Stimulated activated CD8-positive, alpha-beta memory T cell treated with anti-CD3 and anti-CD28 coated beads, Interleukin-4, amount 100 ng/mL, for 48 hours (primary cell): ENCODE measurements at regions not wholly inside any gene's neighbourhood (a gene's known extent, or its start where the extent isn't known, plus 50 kb on each side); places are given as distances from the start of the nearest gene placed in this dataset.

ENCODE experiments used
- DNase-seq: peaks from one replicate; pipeline ENCODE4 v3.0.0-alpha.2; 2020

DNA sequence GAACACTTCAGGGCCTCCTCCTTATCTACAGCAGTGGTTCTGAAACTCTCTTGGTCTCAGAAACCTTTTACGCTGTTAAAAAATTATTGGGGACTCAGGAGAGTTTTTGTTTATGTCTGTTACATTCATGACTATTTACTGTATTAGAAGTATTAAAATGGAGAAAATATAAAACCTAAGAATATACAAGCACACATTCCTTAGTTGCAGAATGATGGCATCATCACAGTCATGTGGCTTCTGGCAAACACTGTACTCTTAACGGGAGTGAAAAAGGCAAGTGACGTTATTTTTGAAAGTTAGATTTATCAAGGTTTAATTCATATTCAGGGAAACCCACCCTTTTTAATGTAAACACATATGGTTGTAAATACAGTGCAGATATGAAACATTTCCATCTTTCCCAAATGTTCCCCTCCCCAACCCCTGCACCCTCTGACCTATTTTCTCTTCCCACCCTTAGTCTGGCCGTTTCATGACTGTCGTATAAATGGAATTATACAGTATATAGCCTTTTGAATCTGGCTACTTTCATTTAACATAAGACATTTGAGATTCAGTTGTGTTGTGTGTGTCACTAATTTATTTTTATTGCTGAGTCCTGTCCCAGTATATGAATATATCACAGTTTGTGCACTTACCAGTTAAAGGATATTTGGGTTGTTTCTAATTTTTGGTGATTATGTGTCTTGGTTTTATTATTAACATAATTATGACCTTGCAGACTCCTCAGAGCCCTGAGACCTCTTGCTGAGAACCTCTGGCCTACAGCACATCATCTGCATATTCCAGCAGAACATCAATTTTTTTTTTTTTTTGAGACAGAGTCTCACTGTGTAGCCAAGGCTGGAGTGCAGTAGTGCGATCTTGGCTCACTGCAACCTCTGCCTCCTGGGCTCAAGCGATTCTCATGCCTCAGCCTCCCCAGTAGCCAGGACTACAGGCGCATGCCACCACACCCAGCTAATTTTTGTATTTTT, 457.0 kb downstream of the PCNX1 start:
- no peak for DNase-seq

DNA sequence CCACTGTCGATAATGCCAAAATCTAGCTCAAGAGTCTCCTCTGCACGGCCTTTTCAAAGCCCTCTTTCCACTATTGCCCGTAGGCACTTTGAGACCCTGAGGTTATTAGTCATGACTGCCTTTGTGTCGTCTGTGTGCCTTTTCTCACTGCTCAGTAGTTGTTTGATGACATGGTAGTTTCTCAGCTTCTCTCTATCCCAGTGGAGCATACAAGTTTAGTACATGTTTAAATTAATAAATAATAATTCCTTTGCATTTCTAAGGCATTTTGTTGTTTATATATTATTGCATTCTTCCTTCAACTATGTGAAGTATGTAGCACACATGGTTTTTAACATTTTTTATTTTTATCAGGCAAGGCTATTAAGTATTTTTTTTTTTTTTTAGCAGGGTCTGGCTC, 458.1 kb downstream of the PCNX1 start:
- DNase-seq, result no peak

DNA sequence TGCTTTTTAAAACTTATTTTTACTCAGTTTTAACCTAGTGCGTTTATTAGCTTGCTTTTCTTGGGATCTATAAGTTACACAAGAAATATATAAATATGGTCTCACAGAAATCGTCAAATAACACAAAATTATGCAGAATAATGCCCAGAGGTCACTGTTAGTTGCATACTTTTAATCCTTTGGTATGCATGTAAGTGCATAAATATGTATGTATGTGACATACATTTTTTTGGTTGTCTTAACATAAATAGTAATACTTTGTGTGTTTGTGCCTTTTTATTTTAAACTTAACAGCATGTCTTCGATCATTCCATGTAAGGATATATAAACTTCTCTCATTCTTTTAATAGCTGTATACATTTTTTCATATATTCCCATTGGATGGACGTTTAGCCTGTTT, 459.6 kb downstream of the PCNX1 start:
- no peak for DNase-seq

DNA sequence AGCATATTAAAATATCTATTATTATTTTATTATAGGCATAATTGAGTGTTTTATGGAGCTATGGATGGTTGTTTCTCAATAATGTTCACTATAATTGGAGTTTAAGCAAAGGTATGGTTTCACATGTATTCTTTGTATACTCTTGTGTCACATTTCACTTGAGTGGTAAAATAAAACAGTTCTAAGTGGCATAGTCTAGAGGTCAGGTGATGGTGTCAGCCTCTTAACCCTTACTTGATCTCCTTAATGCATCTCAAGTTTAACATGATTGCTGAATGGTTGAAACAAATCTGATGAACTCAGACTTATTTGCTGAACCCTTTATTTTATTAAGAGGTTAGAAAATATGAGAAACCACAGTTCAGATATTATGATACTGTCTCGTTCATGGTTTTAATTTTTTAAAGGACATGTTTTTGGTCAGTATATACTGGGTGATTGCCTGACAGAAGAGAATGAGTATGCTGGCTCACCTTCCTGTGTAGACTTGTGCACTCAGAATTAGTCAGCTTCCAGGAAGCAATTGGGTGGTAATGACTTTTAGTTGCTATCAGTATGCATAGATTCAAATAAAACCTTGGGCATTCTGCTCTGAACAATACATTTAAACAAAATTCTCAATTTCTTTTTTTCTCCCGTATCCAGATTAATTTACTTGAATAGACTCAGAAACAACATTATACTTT, 464.6 kb downstream of the PCNX1 start:
- no peak for DNase-seq

DNA sequence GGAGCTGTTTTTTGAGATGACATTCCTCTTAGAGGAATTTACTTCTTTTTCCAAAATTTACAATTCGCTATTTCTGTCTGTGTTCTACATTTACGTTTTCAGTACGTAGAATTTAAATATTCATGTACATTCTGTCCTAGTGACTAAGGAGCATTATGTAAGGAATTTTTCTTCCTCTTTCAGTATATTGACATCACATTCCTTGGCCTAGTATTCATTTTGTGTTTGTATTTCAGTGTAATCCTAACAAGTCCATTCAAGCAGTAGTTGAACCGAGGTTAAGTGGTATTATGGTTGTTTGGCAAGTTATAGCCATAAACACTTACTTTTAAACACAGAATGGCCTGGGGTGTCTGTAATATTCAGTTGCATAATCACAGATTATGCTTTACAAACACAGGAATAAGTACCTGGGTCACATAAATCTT, 465.2 kb downstream of the PCNX1 start:
- no peak for DNase-seq

DNA sequence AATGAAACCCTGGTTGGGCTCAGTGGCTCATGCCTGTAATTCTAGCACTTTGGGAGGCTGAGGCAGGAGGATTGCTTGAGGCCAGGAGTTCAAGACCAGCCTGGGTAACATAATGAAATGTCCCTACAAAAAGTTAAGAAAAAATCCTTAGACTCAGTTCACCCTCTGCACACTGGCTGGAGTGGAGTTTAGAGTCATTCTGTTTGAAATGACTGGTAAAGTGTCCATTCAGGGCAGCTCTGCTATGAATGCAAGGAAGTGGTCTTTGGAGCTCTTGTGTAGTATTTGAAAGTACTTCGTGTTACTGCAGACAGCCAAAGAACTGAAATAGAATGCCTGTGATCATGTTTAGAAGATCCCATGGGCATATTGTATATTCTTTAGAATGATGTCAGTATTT, 466.5 kb downstream of the PCNX1 start:
- no peak for DNase-seq

DNA sequence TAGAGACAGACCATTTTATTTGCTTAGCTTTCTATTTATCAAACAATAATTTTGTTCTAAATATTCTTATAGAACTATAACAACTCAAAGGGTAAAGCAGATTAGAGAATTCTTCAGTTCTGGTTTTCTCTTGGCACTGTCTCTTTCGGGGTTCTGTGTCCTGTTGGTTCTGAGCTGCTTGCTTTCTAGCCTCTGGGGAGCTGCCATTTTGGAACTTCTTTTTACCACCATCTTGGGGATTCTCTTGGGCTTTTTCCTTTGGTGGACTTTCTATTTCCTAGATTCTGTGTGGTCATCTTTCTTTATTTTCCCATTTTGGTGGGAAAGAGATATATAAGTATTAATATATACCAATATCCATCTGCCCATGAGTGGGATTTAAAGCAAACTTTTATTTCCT, 467.7 kb downstream of the PCNX1 start:
- DNase-seq, result no peak

DNA sequence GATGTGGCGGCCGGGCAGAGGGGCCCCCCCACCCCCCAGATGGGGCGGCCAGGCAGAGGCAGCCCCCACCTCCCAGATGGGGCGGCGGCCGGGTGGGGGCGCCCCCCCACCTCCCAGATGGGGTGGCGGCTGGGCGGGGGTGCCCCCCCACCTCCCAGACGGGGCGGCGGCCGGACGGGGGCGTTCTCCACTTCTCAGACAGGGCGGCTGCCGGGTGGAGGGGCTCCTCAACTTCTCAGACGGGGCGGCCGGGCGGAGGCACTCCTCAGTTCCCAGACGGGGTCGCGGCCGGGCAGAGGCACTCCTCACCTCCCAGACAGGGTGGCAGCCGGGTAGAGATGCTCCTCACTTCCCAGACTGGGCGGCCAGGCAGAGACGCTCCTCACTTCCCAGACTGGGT, 469.8 kb downstream of the PCNX1 start:
- DNase-seq, result no peak

DNA sequence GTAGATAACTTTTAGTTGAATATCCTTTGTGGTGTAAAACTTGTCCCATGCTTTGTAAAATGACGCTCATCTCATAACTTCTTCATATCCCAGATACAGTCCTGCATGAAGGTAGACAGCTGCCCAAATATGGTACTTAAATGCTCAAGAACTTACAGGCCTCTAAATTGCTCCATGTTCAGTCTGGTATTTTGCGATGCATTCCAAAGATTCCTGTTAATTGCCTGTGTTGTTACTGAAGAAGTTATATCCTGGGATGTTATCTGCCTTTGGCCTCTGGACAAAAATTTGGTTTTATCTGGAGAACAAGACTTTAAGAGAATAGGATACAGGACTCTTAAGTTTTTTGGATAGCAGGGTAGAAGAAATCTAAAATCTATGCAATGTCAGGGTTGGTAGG, 473.0 kb downstream of the PCNX1 start:
- DNase-seq, result no peak

DNA sequence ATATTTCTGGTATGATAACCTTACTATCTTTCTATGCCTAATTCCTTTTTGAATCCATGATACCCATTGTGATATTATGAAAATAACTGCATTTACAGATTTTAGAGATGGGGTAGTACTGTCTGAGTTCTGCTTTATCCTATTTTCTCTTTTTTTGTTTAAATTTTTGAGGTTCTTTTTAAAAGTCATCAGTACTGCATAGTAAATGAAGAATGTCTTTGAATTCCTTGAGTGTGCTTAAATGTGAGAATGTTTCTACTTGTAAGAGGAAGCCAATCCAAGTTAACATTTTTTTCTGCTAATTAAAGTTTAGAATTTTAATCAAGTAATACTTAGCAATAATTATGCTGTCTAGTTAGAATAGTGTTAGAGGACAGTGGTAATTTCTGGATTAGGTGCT, 474.6 kb downstream of the PCNX1 start:
- no peak for DNase-seq

DNA sequence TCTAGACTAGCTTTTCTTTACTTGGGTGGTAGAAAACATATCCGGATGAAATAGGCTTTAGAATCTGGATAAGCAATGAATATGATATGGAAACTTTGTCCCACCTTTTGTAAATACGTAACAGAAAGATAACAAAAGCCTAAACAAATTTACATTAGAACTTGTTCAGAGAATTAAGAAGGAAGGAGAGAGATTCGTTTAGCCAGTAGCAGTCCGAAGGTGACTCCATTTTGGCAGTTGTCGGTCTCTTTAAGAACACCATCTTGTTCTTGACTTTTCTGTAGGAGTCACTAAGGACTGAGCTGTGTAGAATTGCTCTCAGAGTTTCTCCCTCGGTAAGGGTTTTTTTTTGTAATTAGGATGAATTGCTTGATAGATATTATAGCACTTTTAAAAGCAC, 475.1 kb downstream of the PCNX1 start:
- no peak for DNase-seq

DNA sequence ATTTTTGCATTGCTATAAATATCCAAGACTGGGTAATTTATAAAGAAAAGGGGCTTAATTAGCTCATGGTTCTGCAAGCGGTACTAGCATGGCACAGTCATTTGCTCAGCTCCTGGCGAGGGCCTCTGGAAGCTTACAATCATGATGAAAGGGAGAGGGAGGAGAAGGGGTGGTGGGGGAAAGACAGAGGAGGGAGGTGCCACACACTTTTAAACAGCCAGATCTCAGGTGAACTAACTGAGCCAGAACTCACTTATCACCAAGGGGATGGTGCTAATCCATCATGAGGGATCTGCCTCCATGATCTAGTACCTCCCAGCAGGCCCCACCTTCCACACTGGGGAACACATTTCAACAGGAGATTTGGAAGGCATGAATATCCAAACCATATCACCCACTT, 476.3 kb downstream of the PCNX1 start:
- no peak for DNase-seq

DNA sequence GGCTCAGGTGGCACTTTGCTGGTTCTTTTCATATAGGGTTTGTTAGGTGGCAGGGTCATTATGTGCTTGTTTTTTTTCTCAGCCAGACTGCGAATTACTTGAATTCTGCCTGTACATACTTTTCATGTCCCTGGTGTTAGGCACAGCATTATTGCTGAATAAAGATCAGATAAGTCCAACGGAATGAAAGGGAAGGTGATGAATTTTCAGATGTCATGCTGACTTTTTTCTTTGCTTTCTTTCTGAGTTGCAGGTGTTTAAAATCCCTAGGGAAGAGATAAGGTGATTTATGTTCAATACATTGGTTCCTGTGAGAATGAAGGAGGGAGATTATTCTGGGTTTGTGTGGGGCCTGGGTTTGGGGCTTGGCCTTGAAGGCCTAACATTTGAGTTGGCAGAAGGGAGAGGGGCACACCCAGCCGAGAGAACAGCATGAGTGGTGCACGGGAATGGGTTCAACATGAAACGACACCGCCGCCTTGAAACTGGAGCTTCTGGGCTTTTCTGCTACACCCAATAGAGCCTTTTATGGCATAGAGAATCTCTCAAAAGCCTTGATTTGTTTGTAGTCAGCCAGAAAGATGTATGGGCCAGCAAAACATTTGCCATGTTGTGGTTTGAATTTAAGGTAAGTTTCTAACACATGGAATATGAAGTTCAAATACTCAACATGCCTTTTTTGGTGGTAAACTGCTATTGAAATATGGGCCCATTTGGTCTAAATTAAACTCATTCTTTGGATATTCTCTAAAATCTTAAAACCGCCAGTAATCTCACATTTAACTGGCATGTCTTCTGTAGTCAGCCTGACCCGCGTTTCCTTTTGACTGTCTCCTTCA, 477.0 kb downstream of the PCNX1 start:
- DNase-seq, result no peak

DNA sequence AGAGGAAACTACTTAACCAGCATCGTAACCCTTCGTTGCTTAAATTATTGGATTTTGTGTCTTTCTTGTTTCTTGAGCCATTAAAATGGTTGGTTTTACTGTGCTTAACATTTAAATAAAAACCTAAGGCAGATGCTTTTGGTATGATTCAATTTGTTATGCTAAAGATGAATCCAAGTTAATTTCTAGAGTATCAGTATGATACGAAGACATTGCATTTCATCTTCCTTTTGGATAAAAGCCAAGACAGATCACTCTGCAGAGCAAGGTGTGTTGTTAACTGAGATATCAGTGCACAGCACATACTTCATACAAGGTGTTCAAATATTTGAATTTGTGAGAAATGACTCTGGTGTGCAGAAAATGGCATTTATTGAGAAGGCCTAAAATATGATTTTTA, 480.5 kb downstream of the PCNX1 start:
- no peak for DNase-seq

DNA sequence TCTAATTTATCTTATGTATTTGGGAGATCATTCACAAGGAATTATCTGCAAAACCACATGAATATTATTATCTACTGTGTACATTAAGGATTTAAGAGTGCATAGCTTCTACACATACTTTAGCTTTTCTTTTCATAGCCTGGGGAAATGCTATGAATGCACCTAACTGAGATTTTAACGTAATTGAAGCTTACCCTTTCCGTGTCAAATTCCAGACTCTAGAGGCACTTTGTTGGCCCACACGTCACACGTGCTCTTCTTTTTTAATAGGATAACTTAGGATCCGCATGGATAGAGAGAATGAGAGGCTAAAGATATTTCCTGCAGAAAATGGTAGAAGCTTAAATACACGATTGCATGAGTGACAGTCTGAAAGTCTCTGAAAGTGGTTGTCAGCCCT, 481.1 kb downstream of the PCNX1 start:
- DNase-seq, result no peak

DNA sequence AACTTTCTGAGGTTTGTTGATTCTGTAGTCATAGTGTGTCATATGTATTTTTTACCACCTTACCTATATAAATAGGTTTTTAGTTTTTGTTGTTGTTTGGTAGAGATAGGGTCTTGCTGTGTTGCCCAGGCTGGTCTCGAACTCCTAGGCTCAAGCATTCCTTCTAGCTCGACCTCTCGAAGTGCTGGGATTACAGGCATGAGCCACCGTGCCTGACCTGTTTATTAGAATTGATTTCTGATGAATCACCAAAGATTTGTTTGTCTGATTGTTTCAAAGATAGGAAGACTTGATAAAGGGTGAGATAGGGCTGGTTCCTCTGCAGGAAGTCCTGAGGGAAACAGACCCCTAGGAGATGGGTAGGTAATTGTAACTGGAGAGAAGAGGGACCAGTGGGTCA, 481.6 kb downstream of the PCNX1 start:
- DNase-seq, result no peak

DNA sequence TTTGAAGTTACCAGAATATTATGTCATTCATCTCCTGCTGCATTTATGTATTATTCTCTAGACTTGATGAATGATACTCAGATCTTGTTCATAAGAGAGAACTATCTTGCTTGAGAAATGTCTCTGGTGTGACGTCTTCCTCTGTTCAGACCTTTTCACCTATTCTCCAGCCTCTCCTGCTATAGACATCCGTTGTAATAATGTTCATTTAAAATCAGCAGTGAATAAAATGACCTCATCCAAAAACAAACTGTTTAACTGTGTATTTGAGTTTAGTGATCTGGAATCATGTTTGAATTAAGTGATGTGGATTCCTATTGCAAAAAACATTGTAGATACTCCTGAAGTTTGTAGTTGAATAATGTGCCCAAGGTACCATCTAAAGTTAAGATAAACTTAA, 487.1 kb downstream of the PCNX1 start:
- no peak for DNase-seq

DNA sequence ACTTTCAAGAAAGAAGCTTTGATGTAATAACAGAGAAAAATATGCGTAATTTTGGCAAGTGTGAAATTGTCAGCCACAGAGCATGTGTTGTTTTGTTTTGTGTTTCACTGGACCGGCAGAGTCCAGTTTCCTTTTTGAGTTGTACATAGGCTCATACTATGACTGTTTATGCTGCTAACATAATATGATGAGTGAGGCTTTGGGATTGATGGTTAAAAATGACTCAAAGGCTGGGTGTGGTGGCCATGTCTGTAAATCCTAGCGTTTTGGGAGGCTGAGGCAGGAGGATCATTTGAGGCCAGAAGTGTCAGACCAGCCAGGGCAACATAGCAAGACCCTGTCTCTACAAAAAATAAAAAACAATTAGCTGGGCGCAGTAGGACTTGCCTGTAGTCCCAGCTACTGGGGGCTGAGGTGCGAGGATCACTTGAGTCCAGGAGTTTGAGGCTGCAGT, 487.9 kb downstream of the PCNX1 start:
- DNase-seq, result no peak

DNA sequence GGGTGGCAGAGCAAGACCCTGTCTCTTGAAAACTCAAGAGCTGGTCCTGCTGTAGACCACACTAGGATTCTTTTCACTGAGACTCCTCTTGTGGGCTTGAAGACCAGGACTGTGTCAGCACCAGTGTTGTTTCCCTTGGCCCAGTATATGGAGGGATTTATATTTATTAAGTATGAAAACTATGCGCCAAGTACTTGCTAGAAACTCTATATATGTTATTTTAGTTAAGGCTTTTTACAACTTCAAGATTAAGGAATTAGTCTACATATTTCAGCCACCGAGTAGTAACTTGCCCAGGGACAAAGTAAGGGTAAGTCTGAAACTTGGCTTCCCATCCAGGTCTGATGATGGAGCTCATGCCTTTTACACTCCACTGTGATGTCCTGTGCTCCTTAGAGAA, 488.4 kb downstream of the PCNX1 start:
- no peak for DNase-seq

DNA sequence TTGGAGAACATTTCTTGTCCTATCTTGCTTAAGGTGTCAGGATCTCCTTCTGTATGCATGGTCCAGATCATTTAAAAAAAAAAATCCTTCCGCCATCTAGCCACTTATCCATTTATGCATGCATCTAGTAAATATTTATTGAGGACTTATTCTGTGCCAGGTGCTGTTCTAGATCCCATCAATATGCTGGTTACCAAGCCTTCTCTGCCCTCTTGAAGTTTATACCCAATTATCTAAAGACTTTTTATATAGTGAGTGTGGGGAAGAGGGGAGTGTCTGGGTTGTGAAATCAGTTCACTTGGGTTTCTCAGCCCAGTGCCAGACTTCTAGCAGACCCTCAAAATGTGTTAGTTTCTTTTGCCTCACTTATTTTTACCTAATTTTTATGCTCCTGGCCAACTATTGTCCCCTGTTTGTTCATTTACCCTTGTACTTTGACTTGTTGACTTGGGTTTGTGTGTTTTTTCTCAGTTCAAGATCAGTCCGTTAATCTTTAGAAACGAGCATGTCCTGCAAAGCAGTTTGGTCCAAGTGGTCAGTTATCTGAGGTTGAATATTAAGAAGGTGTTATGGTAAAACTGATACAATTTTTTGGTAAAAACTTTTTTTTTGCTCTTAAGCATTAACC, 488.9 kb downstream of the PCNX1 start:
- no peak for DNase-seq

DNA sequence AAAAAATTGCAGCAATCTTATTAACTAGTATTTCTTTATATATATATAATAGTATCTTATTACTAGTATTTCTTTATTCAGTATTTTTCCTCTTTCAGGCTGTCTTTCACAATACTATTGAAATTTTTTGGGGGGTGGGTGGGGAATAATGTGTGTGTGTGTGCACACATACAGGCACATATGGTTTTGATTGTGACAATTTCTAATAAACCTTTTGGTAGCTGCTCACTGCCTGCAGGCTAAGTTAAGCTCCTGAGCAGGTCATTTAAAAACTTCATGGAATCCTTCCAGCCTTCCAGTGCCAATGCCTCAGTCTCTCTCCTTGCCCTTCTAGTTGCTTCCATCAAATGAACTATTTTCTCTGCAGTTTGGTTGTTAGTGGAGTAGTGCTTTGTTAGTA, 490.1 kb downstream of the PCNX1 start:
- no peak for DNase-seq

DNA sequence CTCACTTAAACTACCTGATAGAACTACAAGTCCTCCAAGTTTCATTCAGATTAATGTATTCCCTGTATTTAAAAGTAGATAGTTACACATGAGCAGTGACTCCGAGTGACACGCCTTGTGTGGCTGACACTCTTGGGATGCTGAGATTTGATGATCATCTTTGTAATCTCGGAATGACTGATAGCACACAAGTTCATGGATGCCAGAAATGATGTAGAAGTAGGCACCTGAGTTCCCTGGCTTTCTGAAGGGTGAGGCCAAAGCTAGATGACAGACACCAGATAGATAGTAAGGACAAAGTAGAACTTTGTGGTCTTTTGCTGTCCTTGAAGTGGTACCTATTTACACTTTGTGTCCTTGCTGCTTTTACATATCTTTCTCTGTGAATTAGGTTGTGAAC, 491.2 kb downstream of the PCNX1 start:
- DNase-seq, result no peak

DNA sequence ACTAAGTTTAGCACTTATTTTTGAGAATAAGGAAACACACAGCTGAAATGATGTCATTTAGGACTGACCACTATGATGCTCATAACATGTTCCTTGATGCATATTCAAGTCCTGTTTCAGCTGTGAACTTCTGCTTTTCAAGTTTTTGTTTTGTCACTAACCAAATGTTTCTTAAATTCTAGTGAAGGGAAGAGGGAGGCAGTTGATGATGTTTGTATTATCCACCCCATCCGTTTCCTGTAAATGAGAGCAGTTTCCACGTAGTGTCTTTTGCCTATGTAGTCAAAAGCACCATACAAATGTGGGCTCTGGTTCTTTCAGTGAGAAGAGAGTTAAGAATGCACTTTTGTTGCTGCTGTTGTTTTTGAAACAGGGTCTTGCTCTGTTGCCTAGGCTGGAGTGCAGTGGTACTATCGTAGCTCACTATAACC, 491.8 kb downstream of the PCNX1 start:
- no peak for DNase-seq
